ENCODE measurements at regions not wholly inside any gene's neighbourhood (a gene's known extent, or its start where the extent isn't known, plus 50 kb on each side); places are given as distances from the start of the nearest gene placed in this dataset.

- DNase-seq = no peak
- Histone ChIP-seq H3K4me1 (no peaks in the 10 kb centered on the region), H3K4me3 (replicated peaks in 1 of 3) (no peak overlapping the region), H3K27ac (no peak overlapping the region), H3K9me3 (no peaks in the 10 kb centered on the region), H3K36me3 (no peaks in the 10 kb centered on the region), H3K27me3 (no peaks in the 10 kb centered on the region)
- 77 to 82% methylated on average over 4 of the region's 4 CpGs for WGBS, 2 donors
- no peak for TF ChIP-seq POLR2A (IDR thresholded peaks at IDR 0.05)
- no peak for TF ChIP-seq CTCF (IDR thresholded peaks at IDR 0.05)
- intact Hi-C loops (cut with DNase I) = no loop called here
Measured at GRCh38 chr4:45346816-45347435, 620.6 kb upstream of the GNPDA2 start.

GRCh38 chr4:45345558-45345957 lies 619.2 kb upstream of the GNPDA2 start:
- Histone ChIP-seq H3K4me1 (no peaks in the 10 kb centered on the region), H3K36me3 (no peaks in the 10 kb centered on the region), H3K27me3 (no peaks in the 10 kb centered on the region), H3K27ac (no peak overlapping the region), H3K9me3 (no peaks in the 10 kb centered on the region), H3K4me3 (replicated peaks in 1 of 3) (no peak overlapping the region)
- intact Hi-C loops (cut with DNase I) = no loop called here
- WGBS, 2 donors = 61 to 70% methylated on average over 5 of the region's 5 CpGs
- no peak for DNase-seq
- TF ChIP-seq POLR2A (IDR thresholded peaks at IDR 0.05) = no peak

- 63 to 76% methylated on average over 5 of the region's 5 CpGs for WGBS, 2 donors
- H3K9me3 ChIP-seq = no peaks in the 10 kb centered on the region
- DNase-seq = no peak
- intact Hi-C loops (cut with DNase I) = no loop called here
- H3K4me3 ChIP-seq (replicated peaks in 1 of 3) = no peak overlapping the region
- no peak overlapping the region for H3K27ac ChIP-seq
- H3K27me3 ChIP-seq = no peaks in the 10 kb centered on the region
- H3K36me3 ChIP-seq = no peaks in the 10 kb centered on the region
- TF ChIP-seq POLR2A (IDR thresholded peaks at IDR 0.05) (no peak), CTCF (IDR thresholded peaks at IDR 0.05) (no peak)
- no peaks in the 10 kb centered on the region for H3K4me1 ChIP-seq
Measured at GRCh38 chr4:45331802-45332201, 605.4 kb upstream of the GNPDA2 start.

GRCh38 chr4:45327544-45327943 lies 601.2 kb upstream of the GNPDA2 start:
- Histone ChIP-seq H3K27me3 (no peaks in the 10 kb centered on the region), H3K27ac (no peak overlapping the region), H3K4me3 (replicated peaks in 1 of 3) (no peak overlapping the region), H3K9me3 (no peaks in the 10 kb centered on the region), H3K36me3 (no peaks in the 10 kb centered on the region), H3K4me1 (no peaks in the 10 kb centered on the region)
- intact Hi-C loops (cut with DNase I) = no loop called here
- no peak for DNase-seq
- no peak for TF ChIP-seq CTCF (IDR thresholded peaks at IDR 0.05)
- TF ChIP-seq POLR2A (IDR thresholded peaks at IDR 0.05) = no peak

GRCh38 chr4:45324455-45325417 lies 598.4 kb upstream of the GNPDA2 start:
- no peak overlapping the region for H3K27ac ChIP-seq
- no peaks in the 10 kb centered on the region for H3K9me3 ChIP-seq
- H3K36me3 ChIP-seq = no peaks in the 10 kb centered on the region
- intact Hi-C loops (cut with DNase I) = no loop called here
- 59 to 67% methylated on average over 6 of the region's 6 CpGs for WGBS, 2 donors
- no peak for DNase-seq
- TF ChIP-seq POLR2A (IDR thresholded peaks at IDR 0.05) (no peak), CTCF (IDR thresholded peaks at IDR 0.05) (no peak)
- H3K27me3 ChIP-seq = no peaks in the 10 kb centered on the region
- no peaks in the 10 kb centered on the region for H3K4me1 ChIP-seq
- no peak overlapping the region for H3K4me3 ChIP-seq (replicated peaks in 1 of 3)
